HCEC 1CT (cell line): ENCODE measurements at regions not wholly inside any gene's neighbourhood (a gene's known extent, or its start where the extent isn't known, plus 50 kb on each side); places are given as distances from the start of the nearest gene placed in this dataset.
"Not testable (repeated sequence)": the region's sequence is repeated elsewhere in the genome, so short reads cannot be mapped to it uniquely, and the experiment has no call there.

Source experiments
- DNase-seq: peaks from one replicate; pipeline ENCODE4 v3.0.0-alpha.2; 2017

- DNase-seq, result not testable (repeated sequence)
Observed at GRCh38 chr21:10431995-10432394, 89.4 kb upstream of the TPTE start.

DNA sequence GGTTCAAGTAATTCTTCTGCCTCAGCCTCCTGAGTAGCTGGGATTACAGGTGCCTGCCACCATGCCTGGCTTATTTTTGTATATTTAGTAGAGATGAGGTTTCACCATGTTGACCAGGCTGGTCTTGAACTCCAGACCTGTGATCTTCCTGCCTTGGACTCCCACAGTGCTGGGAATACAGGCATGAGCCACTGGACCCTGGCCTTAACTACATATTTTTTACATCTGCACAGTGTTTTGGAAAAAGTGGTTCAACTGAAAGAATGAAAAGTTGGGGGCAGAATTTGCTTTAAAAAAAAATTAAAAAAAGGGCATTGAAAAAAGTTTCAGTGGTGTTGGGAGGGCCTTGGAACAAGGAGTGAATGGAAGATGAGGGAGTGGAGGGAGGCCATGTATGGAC, 88.9 kb upstream of the TPTE start:
- DNase-seq, result not testable (repeated sequence)

DNA sequence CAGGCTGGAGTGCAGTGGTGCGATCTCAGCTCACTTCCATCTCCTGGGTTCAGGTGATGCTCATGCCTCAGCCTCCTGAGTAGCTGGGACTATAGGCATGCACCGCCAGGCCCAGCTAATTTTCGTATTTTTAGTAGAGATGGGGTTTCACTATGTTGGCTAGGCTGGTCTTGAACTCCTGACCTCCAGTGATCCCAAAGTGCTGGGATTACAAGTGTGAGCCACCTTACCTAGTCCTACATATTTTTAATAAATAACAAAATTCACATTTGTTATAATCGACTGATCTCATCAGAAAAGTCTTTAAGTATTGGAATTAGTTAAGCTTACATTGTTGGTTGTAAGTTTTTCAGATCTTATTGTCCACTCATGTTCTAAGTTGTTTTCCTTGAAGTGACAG, 83.4 kb upstream of the TPTE start:
- not testable (repeated sequence) for DNase-seq

GRCh38 chr21:10440639-10441038, 80.7 kb upstream of the TPTE start:
- not testable (repeated sequence) for DNase-seq

DNA sequence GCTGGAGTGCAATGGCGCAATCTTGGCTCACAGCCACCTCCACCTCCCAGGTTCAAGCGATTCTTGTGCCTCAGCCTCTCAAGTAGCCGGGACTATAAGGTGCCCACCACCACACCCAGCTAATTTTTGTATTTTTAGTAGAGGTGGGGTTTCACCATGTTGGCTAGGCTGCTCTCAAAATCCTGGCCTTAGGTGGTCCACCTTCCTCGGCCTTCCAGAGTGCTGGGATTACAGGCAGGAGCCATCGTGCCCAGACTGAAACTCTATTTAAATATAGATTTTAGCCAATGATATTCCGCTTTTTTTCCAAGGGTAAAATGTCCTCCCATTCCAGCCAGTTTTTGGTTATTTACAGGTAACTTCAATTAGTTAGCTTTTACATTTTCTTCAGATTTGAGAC, 79.4 kb upstream of the TPTE start:
- DNase-seq, result not testable (repeated sequence)

GRCh38 chr21:10445685-10446084, 75.7 kb upstream of the TPTE start:
- not testable (repeated sequence) for DNase-seq

DNA sequence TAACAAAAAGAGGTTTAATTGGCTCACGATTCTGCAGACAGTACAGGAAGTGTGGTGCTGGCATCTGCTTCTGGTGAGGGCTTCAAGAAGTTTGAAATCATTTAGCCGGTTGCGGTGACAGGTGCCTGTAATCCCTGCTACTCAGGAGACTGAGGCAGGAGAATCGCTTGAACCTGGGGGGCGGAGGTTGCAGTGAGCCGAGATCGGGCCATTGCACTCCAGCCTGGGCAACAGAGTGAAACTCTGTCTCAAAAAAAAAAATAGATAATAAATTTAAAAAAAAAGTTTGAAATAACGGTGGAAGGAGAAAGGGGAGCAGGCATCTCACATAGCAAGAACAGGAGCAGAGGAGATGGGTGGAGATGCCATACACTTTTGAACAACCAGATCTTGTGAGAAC, 71.9 kb upstream of the TPTE start:
- not testable (repeated sequence) for DNase-seq

DNA sequence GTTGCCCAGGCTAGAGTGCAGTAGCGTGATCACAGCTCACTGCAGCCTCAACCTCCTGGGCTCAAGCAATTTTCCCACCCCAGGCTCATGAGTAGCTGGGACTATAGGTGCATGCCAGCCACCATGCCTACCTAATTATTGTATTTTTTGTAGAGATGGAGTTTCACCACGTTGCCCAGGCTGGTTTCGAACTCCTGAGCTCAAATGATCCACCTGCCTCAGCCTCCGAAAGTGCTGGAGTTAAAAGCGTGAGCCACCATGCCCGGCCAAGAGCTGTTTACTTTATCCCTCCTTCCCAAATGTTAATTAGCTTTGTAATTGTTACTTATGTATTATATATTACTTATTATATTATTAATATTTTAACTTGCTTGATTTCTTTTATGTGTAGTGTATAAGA, 70.1 kb upstream of the TPTE start:
- not testable (repeated sequence) for DNase-seq

GRCh38 chr21:10457765-10458164, 63.6 kb upstream of the TPTE start:
- not testable (repeated sequence) for DNase-seq

- not testable (repeated sequence) for DNase-seq
Observed at GRCh38 chr21:10460957-10461356, 60.4 kb upstream of the TPTE start.

DNA sequence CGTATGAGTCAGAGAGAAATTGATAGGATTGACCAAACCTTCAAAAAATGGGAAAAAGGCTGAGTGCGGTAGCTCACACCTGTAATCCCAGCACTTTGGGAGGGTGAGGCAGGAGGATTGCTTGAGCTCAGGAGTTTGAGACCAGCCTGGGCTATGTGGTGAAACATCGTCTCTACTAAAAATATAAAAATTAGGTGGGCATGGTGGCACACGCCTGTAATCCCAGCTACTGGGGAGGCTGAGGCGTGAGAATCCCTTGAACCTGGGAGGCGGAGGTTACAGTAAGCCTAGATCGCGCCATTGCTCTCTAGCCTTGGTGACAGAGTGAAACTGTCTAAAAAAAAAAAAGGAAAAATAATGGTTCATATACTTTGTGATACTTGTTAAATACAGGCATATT, 59.9 kb upstream of the TPTE start:
- DNase-seq, result not testable (repeated sequence)

DNA sequence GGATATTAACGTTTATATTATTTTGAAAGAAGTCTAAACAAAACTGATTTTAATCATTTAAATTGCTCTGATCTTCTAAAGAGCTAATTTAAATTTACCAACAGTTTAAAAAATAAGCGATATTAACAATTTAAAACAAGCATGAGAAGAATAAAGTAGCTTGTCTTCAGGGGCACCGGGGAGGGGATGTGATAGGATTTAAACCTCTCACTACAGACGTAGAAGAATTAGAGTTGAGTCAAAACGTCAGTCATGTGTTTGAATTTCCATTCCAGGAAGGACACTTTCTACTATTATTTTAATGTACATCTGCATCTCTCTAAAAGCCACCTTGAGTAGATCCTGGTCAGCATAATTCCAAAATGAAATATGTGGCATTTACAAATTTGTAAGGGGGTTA, 58.2 kb upstream of the TPTE start:
- DNase-seq, result no peak

DNA sequence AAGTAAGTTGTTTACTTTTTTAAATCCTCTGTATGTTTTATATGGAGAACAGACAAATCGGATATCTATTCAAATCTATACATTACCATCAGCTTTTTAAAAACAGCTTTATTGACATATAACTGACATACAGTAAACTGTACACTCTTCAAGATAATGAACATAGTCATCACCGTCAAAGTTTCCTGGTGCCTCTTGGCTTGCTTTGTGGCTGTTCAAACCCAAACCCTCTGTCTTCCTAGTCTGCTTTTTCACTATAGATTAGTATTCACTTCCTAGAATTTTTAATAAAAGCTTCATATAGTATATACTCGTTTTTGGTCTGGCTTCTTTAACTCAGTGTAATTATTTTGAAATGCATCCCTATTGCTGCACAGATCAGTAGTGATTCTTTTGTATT, 56.4 kb upstream of the TPTE start:
- DNase-seq, result no peak

GRCh38 chr21:10465524-10466110, 55.8 kb upstream of the TPTE start:
- not testable (repeated sequence) for DNase-seq

- DNase-seq, result no peak
Observed at GRCh38 chr21:10466200-10466599, 55.2 kb upstream of the TPTE start.
